IPS-NIHi7 (cell line): ENCODE measurements at regions not wholly inside any gene's neighbourhood (a gene's known extent, or its start where the extent isn't known, plus 50 kb on each side); places are given as distances from the start of the nearest gene placed in this dataset.
A peak's percentile ranks its signal among the peaks of the same experiment; 100 is the strongest.
"Not testable (repeated sequence)": the region's sequence is repeated elsewhere in the genome, so short reads cannot be mapped to it uniquely, and the experiment has no call there.

Source experiments
- DNase-seq: peaks from one replicate; pipeline ENCODE4 v3.0.0; 2012; ENCODE audit warnings: mixed read lengths; ENCODE audit errors: extremely low spot score

DNA sequence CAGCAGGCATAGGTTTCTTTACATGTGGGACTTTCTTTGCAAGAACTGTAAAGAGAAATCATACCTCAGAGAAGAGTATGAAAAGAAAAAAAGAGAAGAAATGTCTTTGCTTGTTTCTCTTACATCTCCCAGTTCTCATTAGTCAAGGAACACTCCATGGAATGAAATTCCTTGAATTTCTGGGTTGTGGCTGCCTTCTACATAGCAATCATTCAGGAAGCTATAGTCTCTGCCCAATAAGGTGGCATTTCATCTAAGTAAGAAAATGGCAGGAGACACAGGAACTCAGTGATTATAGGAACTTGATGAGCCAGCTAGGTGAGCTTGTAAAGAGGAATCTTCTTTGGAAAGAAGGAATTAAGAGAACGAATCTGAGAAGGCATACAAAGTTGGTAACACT, 197.0 kb upstream of the FKBP1C start:
- DNase-seq, result no peak

DNA sequence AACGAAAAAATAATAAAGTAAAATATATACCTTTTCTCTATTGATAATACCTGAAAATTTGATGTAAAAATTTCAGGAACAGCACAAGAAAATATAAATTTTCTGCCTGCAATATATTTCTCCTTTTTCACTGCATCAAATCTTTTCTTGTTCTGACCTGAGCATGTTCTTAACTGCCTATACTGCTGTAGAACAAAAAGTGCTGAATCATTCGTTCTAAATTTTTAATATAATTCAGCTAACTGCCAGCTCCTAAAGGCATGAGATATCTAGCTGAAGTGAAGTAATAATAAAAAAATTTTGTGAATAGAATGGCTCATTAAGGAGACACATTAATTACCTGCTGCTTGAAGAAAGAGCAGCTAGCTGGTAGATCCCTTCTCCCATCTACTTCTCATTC, 188.6 kb upstream of the FKBP1C start:
- no peak for DNase-seq

DNA sequence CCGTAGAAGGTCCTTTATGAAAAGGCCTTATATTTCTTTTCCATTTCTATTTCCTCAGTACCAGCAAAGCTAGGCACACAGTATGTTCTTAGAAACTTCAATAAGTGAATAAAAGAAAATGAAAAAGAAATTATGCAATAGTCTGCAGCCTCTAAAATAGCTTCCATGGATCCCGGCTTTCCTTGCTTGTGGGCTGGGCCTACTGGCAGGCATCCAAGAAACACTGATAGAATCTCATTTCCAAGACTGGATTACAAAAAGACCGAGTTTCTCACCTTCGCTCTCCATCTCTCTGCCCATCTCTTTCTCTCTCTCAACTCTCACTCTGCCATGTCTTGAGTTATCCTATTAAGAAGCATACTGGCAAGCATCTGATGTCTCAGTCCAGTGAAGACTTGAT, 187.5 kb upstream of the FKBP1C start:
- no peak for DNase-seq

DNA sequence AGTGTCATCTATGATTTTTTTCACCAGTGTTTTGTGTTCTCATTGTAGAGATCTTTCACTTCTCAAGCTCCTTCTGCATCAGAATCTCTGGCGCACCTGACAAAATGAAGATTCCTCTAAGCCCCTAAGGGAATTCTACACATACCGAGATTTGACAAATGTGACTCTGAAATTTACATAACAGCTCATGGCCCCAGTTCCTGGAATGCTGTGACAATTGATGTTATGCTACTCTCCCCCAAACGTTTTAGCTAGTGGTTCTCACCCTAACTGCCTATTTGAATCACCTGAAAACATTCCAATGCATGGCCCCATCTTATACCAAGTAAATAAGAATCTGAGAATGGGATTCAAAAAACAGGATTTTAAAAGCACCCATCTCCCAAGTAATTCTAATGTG, 162.1 kb upstream of the FKBP1C start:
- no peak for DNase-seq

DNA sequence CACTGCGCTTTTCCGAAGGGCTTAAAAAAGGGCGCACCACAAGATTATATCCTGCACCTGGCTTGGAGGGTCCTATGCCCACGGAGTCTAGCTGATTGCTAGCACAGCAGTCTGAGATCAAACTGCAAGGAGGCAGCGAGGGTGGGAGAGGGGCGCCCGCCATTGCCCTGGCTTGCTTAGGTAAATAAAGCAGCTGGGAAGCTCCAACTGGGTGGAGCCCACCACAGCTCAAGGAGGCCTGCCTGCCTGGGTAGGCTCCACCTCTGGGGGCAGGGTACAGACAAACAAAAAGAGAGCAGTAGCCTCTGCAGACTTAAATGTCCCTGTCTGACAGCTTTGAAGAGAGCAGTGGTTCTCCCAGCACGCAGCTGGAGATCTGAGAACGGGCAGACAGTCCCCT, 158.1 kb upstream of the FKBP1C start:
- not testable (repeated sequence) for DNase-seq

DNA sequence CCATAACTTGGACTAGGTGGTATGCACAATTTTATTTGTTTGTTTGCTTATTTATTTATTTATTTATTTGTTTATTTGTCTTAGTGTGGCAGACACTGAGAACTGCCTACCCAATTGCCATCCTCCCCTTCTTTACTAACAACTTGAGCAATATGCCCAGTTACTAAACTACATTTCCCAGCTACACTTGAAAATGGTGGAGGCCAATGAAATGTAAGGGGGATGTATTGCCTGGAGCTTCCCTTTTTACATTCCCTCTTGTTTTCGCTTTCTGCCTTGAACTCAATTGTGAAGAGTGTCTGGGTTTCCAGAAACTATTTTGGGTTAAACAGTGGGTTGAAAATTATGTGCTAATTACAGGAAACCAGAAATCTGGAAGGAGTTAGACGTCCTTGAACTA, 152.7 kb upstream of the FKBP1C start:
- DNase-seq, result peak; percentile 40

DNA sequence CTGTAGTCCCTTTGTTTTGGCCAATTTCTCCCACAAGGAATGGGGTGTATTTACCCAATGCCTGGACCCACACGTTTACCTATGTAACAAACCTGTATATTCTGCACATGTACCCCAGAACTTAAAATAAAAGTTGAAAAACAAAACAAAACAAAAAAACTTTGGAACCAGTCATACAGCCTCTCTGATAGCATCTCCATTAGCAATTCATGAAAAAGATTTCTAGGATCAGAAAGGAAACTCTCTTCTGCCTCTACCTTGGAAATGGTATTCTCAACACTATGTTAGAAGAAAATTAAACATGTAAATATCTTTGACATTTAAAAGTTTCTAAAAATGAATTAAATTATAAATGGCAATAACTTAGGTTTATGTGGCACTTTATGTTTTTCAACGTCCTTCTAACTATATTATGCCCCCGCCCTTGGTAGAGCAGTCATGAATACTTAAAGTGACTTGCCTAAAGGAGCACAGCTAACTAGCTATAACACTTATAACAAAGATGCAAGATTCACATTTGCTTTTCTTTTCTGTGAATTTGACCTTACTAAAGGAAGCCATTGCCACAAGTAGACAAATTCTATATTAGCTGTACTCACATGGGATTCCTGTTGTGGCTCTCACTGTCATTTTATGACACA, 147.5 kb upstream of the FKBP1C start:
- DNase-seq, result no peak

DNA sequence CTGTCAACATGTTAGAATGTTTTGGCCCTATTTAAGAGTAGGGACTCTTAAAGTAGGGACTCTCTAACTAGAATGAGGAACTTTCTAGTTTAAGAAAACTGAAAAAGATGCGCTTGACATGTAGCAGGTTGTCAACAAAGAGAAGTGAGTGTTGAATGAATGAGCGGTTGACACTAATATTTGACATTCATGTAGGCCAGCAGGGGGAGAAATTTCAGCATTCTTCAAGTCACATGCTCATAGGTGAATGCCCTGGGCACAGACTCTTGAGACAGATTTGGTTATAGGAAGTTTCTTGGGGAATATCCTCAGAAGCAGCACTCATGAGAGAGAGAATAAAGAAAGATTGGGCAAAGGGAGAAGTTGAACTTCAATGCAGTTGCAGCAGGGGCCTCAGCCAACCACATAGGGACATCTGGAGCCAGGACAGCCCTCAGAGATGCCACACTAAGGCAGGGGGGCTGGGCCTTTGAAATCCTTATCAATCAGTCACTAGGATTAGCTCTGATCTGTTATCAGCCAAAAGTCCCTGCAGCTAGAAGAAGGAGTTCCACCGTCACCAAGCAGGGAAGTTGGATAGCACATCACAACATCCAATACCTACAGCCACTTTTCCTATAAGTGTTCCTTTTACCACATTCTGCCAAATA, 145.1 kb upstream of the FKBP1C start:
- DNase-seq, result peak; percentile 29

DNA sequence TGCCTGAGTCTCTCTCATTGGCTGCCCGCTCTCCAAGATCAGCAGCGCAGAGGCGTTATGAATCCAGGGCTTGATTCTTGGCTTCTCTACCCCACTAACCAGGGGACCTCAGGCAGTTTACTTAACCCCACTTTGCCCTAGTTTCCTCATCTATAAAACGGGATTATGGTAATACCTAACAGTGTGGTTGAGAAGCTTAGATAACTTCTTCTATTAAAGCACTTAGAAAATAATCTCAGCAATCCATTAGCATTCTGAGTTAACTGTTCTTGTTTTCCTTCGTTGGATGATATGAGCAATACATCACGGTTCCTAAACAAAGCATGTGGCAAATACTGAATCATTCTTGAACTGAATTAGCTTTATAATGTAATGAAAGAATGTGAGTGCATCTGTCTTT, 116.3 kb upstream of the FKBP1C start:
- no peak for DNase-seq

DNA sequence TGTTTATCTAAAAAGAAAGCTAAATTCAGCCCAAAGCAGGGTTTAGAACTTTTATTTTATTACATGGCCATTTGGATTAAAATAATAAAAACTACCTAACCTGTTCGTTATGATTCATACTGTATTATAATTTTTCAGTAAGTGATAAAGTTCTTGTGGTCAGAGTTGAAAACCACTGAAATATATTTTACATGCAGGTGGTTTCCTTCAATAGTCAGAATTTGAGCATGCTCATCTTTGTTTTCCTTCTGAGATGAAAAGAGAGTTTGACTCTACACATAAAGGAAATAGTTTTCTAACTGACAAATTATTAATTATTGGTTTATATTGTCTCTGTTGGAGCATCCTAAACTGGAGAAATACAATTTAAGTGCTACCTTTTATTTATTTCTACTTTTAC, 114.0 kb upstream of the FKBP1C start:
- no peak for DNase-seq

DNA sequence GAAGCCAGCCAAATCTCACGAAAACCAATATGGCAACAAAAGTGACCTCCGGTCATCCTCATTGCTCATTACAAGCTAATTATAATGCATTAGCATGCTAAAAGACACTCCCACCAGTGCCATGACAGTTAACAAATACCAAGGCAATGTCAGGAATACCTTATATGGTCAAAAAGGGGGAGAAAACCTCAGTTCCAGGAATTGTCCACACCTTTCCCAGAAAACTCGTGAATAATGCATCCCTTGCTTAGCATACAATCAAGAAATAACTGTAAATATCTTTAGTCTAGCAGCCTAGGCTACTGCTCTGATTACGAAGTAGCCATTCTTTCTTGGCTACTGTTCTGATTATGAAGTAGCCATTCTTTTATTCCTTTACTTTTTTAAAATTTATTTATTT, 112.5 kb upstream of the FKBP1C start:
- DNase-seq, result no peak

DNA sequence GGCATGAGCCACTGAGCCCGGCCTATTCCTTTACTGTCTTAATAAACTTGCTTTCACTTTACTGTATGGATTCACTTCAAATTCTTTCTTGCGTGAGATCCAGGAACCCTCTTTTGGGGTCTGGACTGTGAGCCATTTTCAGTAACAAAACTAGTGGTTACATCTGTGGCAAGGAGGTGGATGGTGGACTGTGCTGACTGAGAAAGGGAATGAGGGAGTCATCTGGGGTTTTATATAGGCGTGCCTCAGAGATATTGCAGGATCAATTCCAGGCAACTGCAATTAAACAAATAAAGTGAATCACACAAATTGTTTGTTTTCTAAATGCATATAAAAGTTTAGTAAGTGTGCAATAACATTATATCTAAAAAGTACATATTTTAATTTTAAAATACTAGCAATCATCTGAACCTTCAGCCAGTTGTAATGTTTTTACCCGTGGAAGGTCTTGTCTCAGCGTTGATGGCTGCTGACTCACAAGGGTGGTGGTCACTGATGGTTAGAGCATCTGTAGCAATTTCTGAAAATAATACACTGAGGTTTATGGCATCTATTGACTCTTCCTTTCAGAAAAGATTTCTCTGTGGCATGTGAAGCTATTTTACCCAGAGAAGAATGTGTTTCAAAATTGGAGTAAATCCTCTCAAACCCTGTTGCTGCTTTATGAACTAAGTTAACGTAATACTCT, 111.4 kb upstream of the FKBP1C start:
- no peak for DNase-seq

DNA sequence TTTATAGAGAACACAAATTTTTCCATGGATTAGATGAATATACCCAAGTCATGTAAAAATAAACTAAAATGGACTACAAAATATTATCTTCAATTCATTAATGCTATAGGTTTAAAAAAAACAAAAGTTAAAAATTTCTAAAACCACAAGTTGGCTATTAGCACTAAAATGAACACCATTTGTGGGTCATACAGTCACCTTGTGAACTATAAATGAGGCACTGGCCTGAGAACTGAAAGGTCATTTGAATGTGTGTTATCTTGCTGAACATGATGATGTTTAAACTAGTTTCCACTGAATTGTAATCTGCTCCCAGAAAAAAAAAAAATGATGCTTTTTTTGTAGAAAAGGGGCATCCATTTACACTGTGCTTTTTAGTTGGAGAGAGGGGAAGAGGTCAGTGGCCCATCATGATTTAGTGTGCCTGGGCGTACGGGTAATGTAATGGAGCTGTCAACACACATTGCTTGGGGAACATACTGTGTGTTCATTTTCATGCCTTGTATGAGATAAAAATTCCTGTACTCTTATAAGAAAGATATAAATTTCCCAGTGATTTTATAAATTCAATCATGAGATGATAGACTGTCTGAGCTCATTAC, 96.6 kb upstream of the FKBP1C start:
- DNase-seq, result no peak

DNA sequence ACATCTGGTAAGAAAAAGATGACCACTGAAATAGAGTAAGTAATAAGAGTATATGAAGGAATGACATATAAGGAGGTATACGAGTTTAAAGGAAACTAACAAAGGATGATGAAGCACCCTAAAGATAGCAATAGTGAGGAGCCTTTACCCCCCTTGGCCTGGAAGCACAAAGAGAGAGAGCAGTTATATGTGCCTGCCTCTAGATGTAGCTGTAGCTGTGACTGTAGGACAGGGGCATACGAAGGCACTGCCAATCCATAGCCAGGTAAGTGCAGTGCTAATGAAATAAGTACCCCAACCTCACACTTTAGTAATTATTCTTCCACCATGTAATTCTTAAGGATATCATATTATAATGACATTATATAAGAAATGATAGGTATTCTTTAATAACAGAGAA, 90.1 kb upstream of the FKBP1C start:
- peak; percentile 32 for DNase-seq

DNA sequence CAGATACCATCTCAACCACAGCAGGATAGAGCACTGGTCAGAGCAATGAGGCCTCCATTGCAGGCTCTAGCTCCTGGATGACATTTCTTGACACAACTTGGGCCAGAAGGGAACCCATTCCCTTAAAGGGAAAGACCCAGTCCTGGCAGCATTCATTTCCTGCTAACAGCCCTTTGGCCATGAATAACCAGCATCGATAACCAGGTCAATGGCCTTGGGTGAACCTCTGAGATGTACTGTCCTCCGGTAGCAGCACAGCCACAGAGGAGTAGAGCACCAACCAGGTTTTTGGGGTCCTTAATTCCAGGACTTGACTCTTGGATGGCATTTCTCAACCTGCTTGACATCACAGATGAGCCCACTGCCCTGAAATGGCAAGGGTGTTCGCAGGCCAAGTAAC, 71.2 kb upstream of the FKBP1C start:
- no peak for DNase-seq

DNA sequence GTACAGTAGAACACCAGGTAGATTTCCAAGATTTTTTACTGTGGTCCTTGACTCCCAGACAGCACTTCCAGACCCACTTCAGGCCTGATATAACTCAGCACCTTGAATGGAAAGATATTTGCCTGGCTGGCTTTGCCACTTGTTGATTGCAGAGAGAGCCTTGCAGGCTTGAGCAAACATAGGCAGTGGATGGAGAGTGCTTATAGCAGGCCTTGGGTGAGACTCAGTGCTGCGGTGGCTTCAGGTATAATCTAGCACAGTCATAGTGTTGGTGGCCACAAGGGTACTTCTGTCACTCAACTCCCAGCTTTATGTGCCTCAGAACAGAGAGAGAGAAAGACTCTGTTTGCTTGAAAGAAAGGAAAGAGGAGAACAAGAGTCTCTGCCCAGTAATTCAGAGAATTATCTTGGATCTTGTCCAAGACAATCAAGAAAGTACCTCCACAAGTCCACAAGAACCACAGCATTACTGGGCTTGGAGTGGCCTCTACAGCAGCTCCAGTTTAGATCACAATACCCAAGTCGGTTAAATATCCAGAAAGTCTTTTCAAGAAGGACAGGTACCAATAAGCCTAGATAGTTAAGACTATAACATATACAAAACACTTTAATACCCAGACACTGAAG, 70.5 kb upstream of the FKBP1C start:
- no peak for DNase-seq

DNA sequence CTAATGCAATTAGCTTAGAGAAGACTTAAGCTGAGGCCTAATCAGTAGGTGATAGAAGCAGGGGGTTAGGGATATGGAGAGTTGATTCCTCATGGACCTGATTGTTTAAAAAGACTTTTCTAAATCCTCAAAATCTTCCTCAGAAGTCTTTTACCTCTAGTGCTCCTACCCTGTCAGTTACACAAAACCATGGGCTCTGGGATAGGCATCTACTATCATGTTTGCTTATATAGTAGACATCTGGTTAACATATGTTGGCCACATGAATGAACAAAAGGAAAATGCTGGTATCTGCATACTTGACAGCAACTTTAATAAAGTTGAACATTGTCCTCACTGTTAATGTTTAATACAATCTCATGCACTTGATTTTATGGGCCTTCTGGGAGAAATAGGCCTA, 61.5 kb upstream of the FKBP1C start:
- DNase-seq, result no peak

DNA sequence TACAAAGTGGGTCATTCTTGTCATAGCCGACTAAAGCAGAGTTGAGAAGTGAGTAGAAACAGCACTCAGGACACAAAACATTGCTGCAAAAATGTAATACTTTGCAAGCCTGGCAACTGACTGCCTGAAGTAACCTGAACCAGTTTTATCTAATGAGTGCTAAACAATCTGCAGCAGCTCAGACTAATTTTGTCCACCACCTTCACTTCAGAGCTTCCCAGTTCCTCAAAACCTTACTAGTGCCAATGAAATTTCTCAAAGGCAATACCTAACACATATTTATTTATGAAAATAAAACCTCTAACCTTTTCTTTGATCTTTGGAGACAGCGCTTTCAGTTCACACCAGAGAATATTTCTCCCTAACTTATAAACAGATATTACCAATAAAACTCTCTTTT, 56.7 kb upstream of the FKBP1C start:
- DNase-seq, result no peak
